D721Med (cell line): ENCODE measurements at regions not wholly inside any gene's neighbourhood (a gene's known extent, or its start where the extent isn't known, plus 50 kb on each side); places are given as distances from the start of the nearest gene placed in this dataset.

Source experiments
- DNase-seq: peaks from one replicate; pipeline ENCODE4 v3.0.0; 2011; ENCODE audit warnings: low spot score; ENCODE audit not compliant: insufficient read length
- FAIRE-seq: peaks from 2 replicates; lab custom pipeline; 2011; peaks lifted over from hg19 to GRCh38; lab: Jason Lieb, UNC
- TF ChIP-seq, protein P1 (sequence below): IDR thresholded peaks from 2 replicates; pipeline ENCODE4 v1.5.1; 2012; ENCODE audit warnings: mild to moderate bottlenecking, control low read depth; ENCODE audit not compliant: insufficient read depth; ENCODE audit errors: missing control alignments

DNA sequence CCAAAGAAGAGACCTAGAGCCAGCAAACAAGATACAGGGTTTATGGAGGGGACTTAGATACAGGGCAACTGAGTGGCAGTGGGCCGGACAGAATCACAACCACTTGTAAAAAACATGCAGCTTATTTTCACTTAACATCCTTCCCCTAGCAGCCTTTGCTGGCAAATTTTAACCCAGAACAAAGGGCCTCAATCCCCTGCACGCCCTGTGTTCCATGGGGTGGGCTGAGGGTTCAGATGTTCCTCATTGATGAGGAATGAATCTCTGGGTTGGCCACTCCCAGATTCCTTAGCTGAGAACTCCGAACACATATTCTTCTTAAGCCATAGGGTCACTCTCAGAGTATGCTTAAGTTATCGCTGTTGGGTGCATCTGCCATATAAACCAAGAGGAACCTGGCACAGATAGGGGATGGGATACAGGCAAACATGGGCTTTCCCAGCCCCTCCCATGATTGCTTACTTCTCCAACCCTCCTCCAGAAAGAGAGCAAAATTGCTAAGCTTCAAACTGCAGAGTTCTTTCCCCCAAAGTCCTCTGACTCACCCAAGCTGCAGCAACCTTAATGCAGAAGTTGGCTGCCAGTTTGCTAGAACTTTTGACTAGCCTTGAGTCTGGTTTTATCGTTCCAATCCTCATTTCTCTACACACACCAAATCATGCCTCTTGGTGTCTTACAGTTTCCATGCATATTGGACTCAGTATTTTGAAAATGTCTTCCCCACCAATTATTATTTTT lies 146.9 kb downstream of the CD47 start:
- DNase-seq, result no peak
- TF ChIP-seq, protein P1, sequence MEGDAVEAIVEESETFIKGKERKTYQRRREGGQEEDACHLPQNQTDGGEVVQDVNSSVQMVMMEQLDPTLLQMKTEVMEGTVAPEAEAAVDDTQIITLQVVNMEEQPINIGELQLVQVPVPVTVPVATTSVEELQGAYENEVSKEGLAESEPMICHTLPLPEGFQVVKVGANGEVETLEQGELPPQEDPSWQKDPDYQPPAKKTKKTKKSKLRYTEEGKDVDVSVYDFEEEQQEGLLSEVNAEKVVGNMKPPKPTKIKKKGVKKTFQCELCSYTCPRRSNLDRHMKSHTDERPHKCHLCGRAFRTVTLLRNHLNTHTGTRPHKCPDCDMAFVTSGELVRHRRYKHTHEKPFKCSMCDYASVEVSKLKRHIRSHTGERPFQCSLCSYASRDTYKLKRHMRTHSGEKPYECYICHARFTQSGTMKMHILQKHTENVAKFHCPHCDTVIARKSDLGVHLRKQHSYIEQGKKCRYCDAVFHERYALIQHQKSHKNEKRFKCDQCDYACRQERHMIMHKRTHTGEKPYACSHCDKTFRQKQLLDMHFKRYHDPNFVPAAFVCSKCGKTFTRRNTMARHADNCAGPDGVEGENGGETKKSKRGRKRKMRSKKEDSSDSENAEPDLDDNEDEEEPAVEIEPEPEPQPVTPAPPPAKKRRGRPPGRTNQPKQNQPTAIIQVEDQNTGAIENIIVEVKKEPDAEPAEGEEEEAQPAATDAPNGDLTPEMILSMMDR, result no peak
- no peak for FAIRE-seq

DNA sequence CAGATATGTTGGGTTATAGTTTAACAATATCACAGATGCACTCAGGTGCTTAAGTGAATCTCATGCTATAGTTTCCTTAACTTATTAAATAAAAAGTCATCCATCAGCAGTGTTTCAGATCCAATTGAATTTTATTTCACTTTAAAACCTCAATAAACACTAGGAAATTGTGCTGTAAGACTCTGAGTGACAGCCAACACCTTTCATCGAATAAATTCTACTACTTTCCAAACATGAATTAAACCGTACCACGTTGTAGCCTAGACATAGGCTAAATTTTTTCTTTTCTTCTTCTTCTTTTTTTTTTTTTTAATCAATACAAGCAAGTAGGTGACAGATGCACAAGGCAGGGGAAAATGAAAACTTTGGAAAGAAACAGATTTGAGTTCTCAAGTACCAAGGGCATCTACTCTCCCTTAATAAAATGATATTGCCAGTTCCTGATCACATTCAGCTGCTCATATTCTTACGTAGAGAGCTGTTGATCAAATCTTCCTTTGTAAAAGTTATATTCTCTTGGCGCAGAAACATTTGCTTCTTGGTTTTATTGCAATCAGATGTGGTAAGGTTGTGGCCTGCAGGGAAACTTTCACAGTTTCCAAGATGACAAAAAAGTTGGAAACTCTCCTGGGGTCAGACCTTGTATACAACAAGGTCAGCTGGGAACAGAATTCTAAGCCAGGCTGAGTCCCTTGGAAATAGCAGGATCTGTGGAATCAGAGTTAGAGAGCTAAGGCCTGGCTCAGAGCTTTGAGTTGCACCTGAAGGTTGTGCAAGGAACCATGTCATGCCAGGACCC lies 147.7 kb downstream of the CD47 start:
- TF ChIP-seq, protein P1, result no peak
- no peak for DNase-seq
- no peak for FAIRE-seq

DNA sequence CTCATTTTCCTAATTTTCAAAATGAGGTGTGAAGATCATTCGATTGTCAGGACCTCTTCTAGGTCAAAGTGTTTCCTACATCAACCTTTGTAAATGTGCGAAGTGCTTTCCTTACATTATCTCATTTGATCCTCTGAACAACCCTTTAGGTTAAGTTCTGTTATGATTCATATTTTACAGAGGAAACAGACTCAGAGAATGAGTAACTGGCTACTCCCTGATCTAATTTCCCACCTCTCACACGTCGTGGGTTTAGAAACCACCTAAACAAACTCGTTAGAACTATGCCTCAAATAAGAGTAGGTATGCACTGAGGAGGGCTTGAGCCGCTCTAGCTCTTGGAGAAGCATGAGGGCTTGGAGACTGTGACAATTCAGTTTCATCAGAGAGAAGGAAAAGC lies 148.6 kb downstream of the CD47 start:
- DNase-seq, result no peak
- FAIRE-seq, result no peak
- TF ChIP-seq, protein P1, result no peak

DNA sequence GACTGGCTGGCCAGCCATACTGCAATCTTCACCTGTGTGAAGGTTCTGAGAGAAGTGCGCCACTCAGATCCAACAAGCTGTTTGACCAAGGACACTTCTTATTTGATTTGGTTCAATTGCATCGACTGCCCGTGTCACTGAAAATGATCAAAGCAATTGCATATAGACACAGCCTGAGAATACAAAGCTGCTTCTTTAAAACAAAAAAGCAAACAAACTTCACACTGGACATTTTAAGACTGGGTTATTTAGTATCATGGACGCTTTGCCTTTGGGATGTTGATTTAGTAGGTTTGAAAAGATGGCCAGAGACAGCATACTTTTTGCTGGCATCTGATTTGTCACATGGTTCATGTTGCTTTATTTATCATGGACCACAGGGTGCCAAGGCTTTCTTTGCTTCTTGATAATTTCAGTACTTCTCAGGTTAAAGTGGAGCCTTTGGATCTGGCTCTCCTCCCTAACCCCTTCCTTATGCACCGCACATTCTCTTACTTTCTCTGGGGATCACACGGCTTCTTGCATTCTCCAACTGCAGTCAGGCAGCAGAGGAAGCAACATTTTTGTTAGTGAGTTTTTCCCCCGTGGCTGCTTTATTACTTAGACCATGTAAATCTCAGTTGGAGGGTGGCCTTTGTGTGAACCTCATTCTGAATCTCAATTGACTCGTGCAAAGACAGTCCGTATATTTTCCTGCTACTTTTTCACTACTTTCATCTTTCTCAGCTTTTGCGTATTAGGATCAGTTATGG lies 151.0 kb downstream of the CD47 start:
- FAIRE-seq (no peak), DNase-seq (no peak)
- TF ChIP-seq, protein P1, result no peak

DNA sequence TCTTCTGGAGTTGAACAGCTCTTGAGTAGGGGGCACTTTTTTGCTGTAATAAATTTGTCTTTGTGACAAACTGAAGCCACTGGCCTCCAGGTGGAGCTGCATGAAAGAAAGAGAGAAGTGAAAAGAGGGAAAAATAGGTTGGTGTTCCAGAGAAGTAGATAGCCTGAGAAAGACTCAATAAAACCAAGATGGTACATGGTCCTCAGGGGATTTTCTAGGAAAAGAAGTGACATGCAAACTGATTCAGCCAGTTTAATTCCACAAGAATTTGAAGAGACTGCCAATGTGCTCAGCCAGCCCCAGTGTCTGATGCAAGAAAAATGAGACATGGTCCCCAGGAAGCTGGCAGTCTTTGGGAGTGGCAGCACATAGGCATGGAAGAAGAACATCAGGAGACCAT lies 152.7 kb downstream of the CD47 start:
- no peak for DNase-seq
- no peak for FAIRE-seq

DNA sequence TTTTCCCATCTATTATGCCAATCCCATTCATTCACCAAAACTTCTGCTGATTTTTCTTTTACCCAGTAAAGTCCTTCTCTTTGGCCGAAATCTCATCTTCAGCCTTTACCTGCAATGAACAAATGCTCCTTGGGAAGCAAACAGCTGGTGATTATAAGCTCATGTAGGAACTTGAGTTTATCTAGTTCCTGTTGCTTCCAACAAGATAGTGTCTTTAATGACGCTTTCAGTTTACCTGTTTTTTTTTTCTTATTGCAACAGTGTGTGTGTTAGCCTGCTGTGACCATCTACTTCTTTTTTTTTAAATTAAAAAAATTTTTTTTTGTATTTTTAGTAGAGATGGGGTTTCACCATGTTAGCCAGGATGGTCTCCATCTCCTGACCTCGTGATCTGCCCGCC lies 156.0 kb downstream of the CD47 start:
- DNase-seq (no peak), FAIRE-seq (no peak)
- TF ChIP-seq, protein P1, result no peak

More for the DNA sequence above, 152.7 kb downstream of the CD47 start:
- TF ChIP-seq, protein P1, result peak; percentile 44
